GM12878 (cell line): ENCODE measurements at regions not wholly inside any gene's neighbourhood (a gene's known extent, or its start where the extent isn't known, plus 50 kb on each side); places are given as distances from the start of the nearest gene placed in this dataset.

ENCODE experiments used
- ATAC-seq: fragments of 200-7000 bp; cut with Tn5 transposase; 3 replicates; pipeline ENCODE4 v1.9.1; 2020; ENCODE audit warnings: mild to moderate bottlenecking, moderate library complexity
- BruUV-seq: library from RNA; stranded (reverse); fragments of 400-500 nt; replicated peaks from 2 replicates; lab custom pipeline; 2021; lab: Mats Ljungman, UMichigan
- CTCF ChIA-PET: fragments of 300-600 bp; sonication (Branson Sonifier 250); formaldehyde crosslinking; extraction: SDS; loops from one replicate; lab custom pipeline; 2021; ENCODE audit warnings: inconsistent platforms; lab: Yijun Ruan, JAX
- POLR2A ChIA-PET: fragments of 350-600 bp; formaldehyde crosslinking; extraction: SDS; loops from one replicate; lab custom pipeline; 2021; ENCODE audit warnings: inconsistent platforms; lab: Charles Lee
- RAD21 ChIA-PET: fragments of 300-600 bp; sonication (Branson Sonifier 250); formaldehyde crosslinking; loops from one replicate; lab custom pipeline; 2023; ENCODE audit warnings: antibody characterized with exemption; ENCODE audit not compliant: unreplicated experiment; lab: Charles Lee
- SMC1A ChIA-PET: fragments of 300-600 bp; sonication (Branson Sonifier 250); formaldehyde crosslinking; loops from one replicate; lab custom pipeline; 2023; ENCODE audit not compliant: unreplicated experiment, uncharacterized antibody; lab: Charles Lee
- DNase-seq: peaks from one replicate; pipeline ENCODE4 v3.0.0-alpha.2; 2011; ENCODE audit warnings: low read depth, low spot score
- FAIRE-seq: peaks from 3 replicates; lab custom pipeline; 2011; peaks lifted over from hg19 to GRCh38; lab: Jason Lieb, UNC
- H2AFZ ChIP-seq: 2 replicates; pipeline ENCODE4 v1.6.0; 2011; ENCODE audit warnings: low read depth, low read length, control low read depth; ENCODE audit not compliant: control insufficient read depth
- H3K27ac ChIP-seq: 2 replicates; pipeline ENCODE4 v1.5.1; 2011; ENCODE audit warnings: control low read depth; ENCODE audit not compliant: control insufficient read depth, insufficient read depth
- H3K27me3 ChIP-seq, 2 experiments: replicated peaks in 1 of 2; 2 replicates each; pipeline versions ENCODE4 v1.6.0 to v1.6.1; 2011; ENCODE audit warnings: low read length in 1 of 2; ENCODE audit not compliant: control insufficient read depth in 2 of 2, insufficient read depth in 2 of 2
- H3K36me3 ChIP-seq, 2 experiments: 2 replicates each; pipeline ENCODE4 v1.5.1; 2011; ENCODE audit warnings: low read length in 1 of 2; ENCODE audit not compliant: control insufficient read depth in 2 of 2, insufficient read depth in 2 of 2
- H3K4me1 ChIP-seq: 2 replicates; pipeline ENCODE4 v1.6.1; 2011; ENCODE audit warnings: mild to moderate bottlenecking, low read length, moderate library complexity, mixed read lengths; ENCODE audit not compliant: control insufficient read depth, insufficient read depth
- H3K4me2 ChIP-seq: 2 replicates; pipeline ENCODE4 v1.6.0; 2011; ENCODE audit warnings: control low read depth; ENCODE audit not compliant: control insufficient read depth, insufficient read depth
- H3K4me3 ChIP-seq: fragments of 200-600 bp; sonication (generic); 2 replicates; pipeline ENCODE4 v1.5.1; 2016
- H3K79me2 ChIP-seq: 2 replicates; pipeline ENCODE4 v1.6.0; 2011; ENCODE audit warnings: low read length; ENCODE audit not compliant: control insufficient read depth, insufficient read depth
- H3K9ac ChIP-seq: 2 replicates; pipeline ENCODE4 v1.8.0; 2011; ENCODE audit warnings: low read length, control low read depth, mixed read lengths; ENCODE audit not compliant: control insufficient read depth, insufficient read depth
- H3K9me3 ChIP-seq: replicated peaks from 3 replicates; pipeline ENCODE4 v1.5.1; 2011; ENCODE audit warnings: mild to moderate bottlenecking, low read length; ENCODE audit not compliant: control insufficient read depth, insufficient read depth
- H4K20me1 ChIP-seq: 2 replicates; pipeline ENCODE4 v1.6.0; 2011; ENCODE audit not compliant: control insufficient read depth, insufficient read depth
- E4F1 ChIP-seq: fragments of 450-650 bp; IDR thresholded peaks from 2 replicates; pipeline ENCODE4 v1.6.1; 2018; ENCODE audit warnings: borderline replicate concordance, mild to moderate bottlenecking; ENCODE audit not compliant: partially characterized antibody
- JUNB ChIP-seq: IDR thresholded peaks from 2 replicates; pipeline ENCODE4 v1.6.1; 2016; ENCODE audit warnings: antibody characterized with exemption, mild to moderate bottlenecking
- SREBF2 ChIP-seq: IDR thresholded peaks from 2 replicates; pipeline ENCODE4 v1.6.1; 2012; ENCODE audit warnings: mild to moderate bottlenecking, low read length
- ZBED1 ChIP-seq: IDR thresholded peaks from 2 replicates; pipeline ENCODE4 v1.6.1; 2016; ENCODE audit warnings: borderline replicate concordance
- WGBS: methylation state at CpG from one replicate; pipeline ENCODE4 v1.1.6; 2016; ENCODE audit warnings: low lambda C conversion rate; ENCODE audit not compliant: insufficient replicate concordance, insufficient coverage; ENCODE audit errors: missing lambda C conversion rate; 5-methylcytosine and 5-hydroxymethylcytosine counted together
- in situ Hi-C: fragments of 300-500 bp; cut with MboI; formaldehyde crosslinking; loops from 9 replicates; pipeline ENCODE4 v1.14.3; 2018; ENCODE audit warnings: mixed read lengths
- intact Hi-C: fragments of 100-400 bp; cut with micrococcal nuclease; formaldehyde crosslinking; loops from one replicate; pipeline ENCODE4 v1.14.2; 2022; ENCODE audit not compliant: unreplicated experiment
- TF ChIP-seq, protein P1 (sequence below): IDR thresholded peaks from 2 replicates; pipeline ENCODE4 v1.6.1; 2012; ENCODE audit warnings: low read depth, low read length, improper control_type of control experiment

DNA sequence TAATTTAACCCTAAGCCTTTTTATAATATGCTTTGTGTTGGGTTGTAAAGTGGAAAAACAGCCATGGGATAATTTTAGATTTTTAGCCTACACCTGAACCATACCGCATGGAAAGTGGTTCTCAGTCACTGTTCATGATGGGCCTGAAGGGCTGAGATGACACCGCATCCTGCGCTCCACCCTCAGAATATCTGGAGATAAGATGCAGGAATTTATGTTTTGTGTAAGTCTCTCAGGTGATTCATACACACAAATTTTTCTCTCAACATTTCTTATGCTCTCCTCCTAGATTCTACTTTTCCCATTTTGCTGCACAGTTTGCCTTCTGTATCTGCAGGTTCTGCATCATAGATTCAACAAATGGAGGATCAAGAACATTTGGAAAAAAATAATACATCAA, 191.3 kb upstream of the PHACTR1 start (continued):
- TF ChIP-seq, protein P1, sequence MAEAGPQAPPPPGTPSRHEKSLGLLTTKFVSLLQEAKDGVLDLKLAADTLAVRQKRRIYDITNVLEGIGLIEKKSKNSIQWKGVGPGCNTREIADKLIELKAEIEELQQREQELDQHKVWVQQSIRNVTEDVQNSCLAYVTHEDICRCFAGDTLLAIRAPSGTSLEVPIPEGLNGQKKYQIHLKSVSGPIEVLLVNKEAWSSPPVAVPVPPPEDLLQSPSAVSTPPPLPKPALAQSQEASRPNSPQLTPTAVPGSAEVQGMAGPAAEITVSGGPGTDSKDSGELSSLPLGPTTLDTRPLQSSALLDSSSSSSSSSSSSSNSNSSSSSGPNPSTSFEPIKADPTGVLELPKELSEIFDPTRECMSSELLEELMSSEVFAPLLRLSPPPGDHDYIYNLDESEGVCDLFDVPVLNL: no peak
- TF ChIP-seq E4F1 (no peak), SREBF2 (no peak), ZBED1 (no peak)

DNA sequence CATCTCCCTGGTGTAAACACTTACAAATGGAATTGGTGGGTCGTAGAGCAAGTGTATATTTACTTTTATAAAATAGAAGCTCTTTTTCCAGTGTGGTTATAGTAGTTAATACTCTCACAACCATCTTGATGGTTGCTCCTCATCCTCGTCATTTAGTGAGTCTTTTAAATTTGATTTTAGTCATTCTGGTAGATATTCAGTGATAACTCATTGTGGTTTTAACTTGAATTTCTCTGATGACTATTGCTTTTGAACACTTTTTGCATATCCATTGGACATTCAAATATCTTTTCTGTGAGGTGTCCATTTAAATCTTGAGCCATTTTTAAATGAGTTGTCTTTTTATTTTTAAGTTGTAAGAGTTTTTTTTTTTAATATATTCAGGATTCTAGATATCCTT, 189.2 kb upstream of the PHACTR1 start:
- BruUV-seq: no TSS peak
- Histone ChIP-seq H3K79me2 (no peaks in the 10 kb centered on the region), H3K4me2 (no peak overlapping the region), H4K20me1 (no peaks in the 10 kb centered on the region), H3K4me3 (no peak overlapping the region), H3K27ac (no peak overlapping the region), H3K4me1 (no peaks in the 10 kb centered on the region), H3K9ac (no peak overlapping the region), H2AFZ (no peak overlapping the region), H3K9me3 (peaks cover 4% of the 10 kb centered on the region; the same call in 1 of the 3 replicates), H3K27me3 (no peaks in the 10 kb centered on the region), H3K36me3 (no peaks in the 10 kb centered on the region)
- ChIA-PET POLR2A (no interaction called here), RAD21 (no interaction called here), SMC1A (interaction anchor here (0.6 to 0.8 kb wide), 3 partner anchors 76 to 1243 kb away, joined by 3 to 4 read pairs (median 3); no protein-coding TSS in a partner anchor), CTCF (interaction anchor here (0.6 to 1.1 kb wide), 3 partner anchors 11 to 1396 kb away, joined by 3 to 4 read pairs (median 3); no protein-coding TSS in a partner anchor)
- no peak for DNase-seq
- no peak for TF ChIP-seq JUNB
- ATAC-seq: no peak
- FAIRE-seq: no peak
- WGBS: 2% methylated on average over 2 of the region's 2 CpGs
- intact Hi-C loops (no loop called here), in situ Hi-C loops (no loop called here)
